ENCODE measurements at regions not wholly inside any gene's neighbourhood (a gene's known extent, or its start where the extent isn't known, plus 50 kb on each side); places are given as distances from the start of the nearest gene placed in this dataset.

GRCh38 chr14:97866195-97866594, 1069.0 kb downstream of the VRK1 start:
- TF ChIP-seq CTCF (IDR thresholded peaks at IDR 0.05) = no peak
- TF ChIP-seq POLR2A (IDR thresholded peaks at IDR 0.05) = no peak

All from breast epithelium (tissue), 3 donors.